ENCODE measurements at regions not wholly inside any gene's neighbourhood (a gene's known extent, or its start where the extent isn't known, plus 50 kb on each side); places are given as distances from the start of the nearest gene placed in this dataset.

- no peak for TF ChIP-seq CTCF (IDR thresholded peaks at IDR 0.05; ENCODE audit: borderline replicate concordance, insufficient read depth, low read depth, low read length)
- H3K4me3 ChIP-seq (ENCODE audit: low read depth, low read length): no peak overlapping the region
These were observed 108.8 kb downstream of the KBTBD8 start for GRCh38 chr3:67106874-67107273.

- no peak overlapping the region for H3K4me3 ChIP-seq (ENCODE audit: low read depth, low read length)
- TF ChIP-seq CTCF (IDR thresholded peaks at IDR 0.05; ENCODE audit: borderline replicate concordance, insufficient read depth, low read depth, low read length): peak; percentile 48; the same call in 1 of the 2 replicates
These were observed 111.6 kb downstream of the KBTBD8 start for GRCh38 chr3:67109651-67110204.

GRCh38 chr3:67113802-67114407, 115.8 kb downstream of the KBTBD8 start:
- H3K4me3 ChIP-seq (ENCODE audit: low read depth, low read length): no peak overlapping the region
- TF ChIP-seq CTCF (IDR thresholded peaks at IDR 0.05; ENCODE audit: borderline replicate concordance, insufficient read depth, low read depth, low read length): peak; percentile 91

- no peak for TF ChIP-seq CTCF (IDR thresholded peaks at IDR 0.05; ENCODE audit: borderline replicate concordance, insufficient read depth, low read depth, low read length)
- no peak overlapping the region for H3K4me3 ChIP-seq (ENCODE audit: low read depth, low read length)
These were observed 120.0 kb downstream of the KBTBD8 start for GRCh38 chr3:67118122-67118521.

GRCh38 chr3:67118635-67119034, 120.5 kb downstream of the KBTBD8 start:
- no peak for TF ChIP-seq CTCF (IDR thresholded peaks at IDR 0.05; ENCODE audit: borderline replicate concordance, insufficient read depth, low read depth, low read length)
- H3K4me3 ChIP-seq (ENCODE audit: low read depth, low read length): no peak overlapping the region

GRCh38 chr3:67123914-67124313, 125.8 kb downstream of the KBTBD8 start:
- no peak overlapping the region for H3K4me3 ChIP-seq (ENCODE audit: low read depth, low read length)
- TF ChIP-seq CTCF (IDR thresholded peaks at IDR 0.05; ENCODE audit: borderline replicate concordance, insufficient read depth, low read depth, low read length): no peak

GRCh38 chr3:67127254-67127653, 129.1 kb downstream of the KBTBD8 start:
- no peak for TF ChIP-seq CTCF (IDR thresholded peaks at IDR 0.05; ENCODE audit: borderline replicate concordance, insufficient read depth, low read depth, low read length)
- H3K4me3 ChIP-seq (ENCODE audit: low read depth, low read length): no peak overlapping the region
